ENCODE measurements at regions not wholly inside any gene's neighbourhood (a gene's known extent, or its start where the extent isn't known, plus 50 kb on each side); places are given as distances from the start of the nearest gene placed in this dataset.

DNA sequence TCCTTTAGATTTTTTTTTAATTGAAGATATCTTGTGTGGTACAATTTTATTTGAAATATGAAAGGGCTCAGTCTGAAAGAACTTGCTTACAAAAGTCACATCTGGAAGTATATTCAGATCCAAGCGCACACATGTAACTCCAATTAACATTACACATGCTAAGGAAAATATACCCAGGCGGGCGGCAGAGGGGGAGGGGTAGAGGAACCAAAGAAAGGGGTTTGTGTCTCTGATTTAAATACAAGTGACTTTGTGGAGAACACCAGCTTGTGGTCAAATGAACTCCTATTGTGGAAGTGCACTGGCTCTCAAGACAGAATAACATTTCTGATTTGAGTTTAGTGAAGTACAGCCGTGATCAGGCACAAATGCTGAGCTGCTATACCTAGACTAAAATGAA lies 280.2 kb upstream of the SOX11 start:
- H3K36me3 ChIP-seq (ENCODE audit: insufficient read depth, low read length) = no peaks in the 10 kb centered on the region
- H3K27me3 ChIP-seq (ENCODE audit: control insufficient read depth, insufficient read depth, low read length) = no peaks in the 10 kb centered on the region
- H3K4me2 ChIP-seq (ENCODE audit: low read length) = no peak overlapping the region
- H3K9ac ChIP-seq (ENCODE audit: low read depth, low read length) = no peak overlapping the region
- H3K9me3 ChIP-seq (replicated peaks; ENCODE audit: low read length) = no peaks in the 10 kb centered on the region
- H3K4me1 ChIP-seq (ENCODE audit: control insufficient read depth, insufficient read depth, low read length) = no peaks in the 10 kb centered on the region
- no peak overlapping the region for H3K4me3 ChIP-seq (ENCODE audit: low read length)

DNA sequence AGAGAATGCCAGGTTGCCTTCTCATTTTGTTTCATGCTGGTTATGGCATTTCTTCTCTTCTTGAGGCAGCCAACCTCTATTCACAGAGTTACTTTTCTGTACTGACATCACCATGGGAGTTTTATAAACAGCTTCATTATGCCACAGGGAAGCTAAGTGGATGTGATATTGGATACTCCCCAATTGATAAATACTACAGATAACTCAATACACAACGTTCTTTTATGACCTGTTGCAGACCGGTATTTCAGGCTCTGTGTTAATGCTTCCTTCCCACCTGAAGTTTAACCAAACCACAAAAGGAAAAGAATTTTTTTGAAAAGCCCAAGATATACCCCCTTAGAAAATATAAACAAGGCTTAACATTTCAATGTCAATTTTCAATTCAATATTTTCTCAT lies 258.3 kb upstream of the SOX11 start:
- no peaks in the 10 kb centered on the region for H3K27me3 ChIP-seq (ENCODE audit: control insufficient read depth, insufficient read depth, low read length)
- H3K4me1 ChIP-seq (ENCODE audit: control insufficient read depth, insufficient read depth, low read length) = no peaks in the 10 kb centered on the region
- no peak overlapping the region for H3K4me3 ChIP-seq (ENCODE audit: low read length)
- H3K36me3 ChIP-seq (ENCODE audit: insufficient read depth, low read length) = no peaks in the 10 kb centered on the region
- no peaks in the 10 kb centered on the region for H3K9me3 ChIP-seq (replicated peaks; ENCODE audit: low read length)
- no peak overlapping the region for H3K4me2 ChIP-seq (ENCODE audit: low read length)
- H3K9ac ChIP-seq (ENCODE audit: low read depth, low read length) = no peak overlapping the region

DNA sequence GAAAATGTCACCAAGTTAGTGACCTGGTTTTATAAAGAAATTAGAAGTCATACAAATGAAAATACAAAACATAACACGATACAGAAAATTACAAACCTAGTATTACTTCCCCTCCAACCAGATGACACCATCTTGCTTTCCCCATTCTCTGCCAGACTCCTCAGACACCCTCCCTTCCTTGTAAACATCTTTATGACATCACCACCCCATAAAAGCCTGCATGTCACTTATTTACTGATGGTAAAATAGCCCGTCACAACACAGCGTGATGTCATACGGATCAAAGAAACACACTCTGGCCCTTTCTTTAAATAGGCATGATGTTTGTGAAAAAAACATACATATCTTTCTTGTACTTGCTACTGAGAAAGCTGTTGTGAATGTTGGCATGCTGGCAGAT lies 254.8 kb upstream of the SOX11 start:
- no peaks in the 10 kb centered on the region for H3K4me1 ChIP-seq (ENCODE audit: control insufficient read depth, insufficient read depth, low read length)
- H3K4me3 ChIP-seq (ENCODE audit: low read length) = no peak overlapping the region
- no peaks in the 10 kb centered on the region for H3K36me3 ChIP-seq (ENCODE audit: insufficient read depth, low read length)
- H3K9me3 ChIP-seq (replicated peaks; ENCODE audit: low read length) = no peaks in the 10 kb centered on the region
- H3K9ac ChIP-seq (ENCODE audit: low read depth, low read length) = no peak overlapping the region
- no peaks in the 10 kb centered on the region for H3K27me3 ChIP-seq (ENCODE audit: control insufficient read depth, insufficient read depth, low read length)
- no peak overlapping the region for H3K4me2 ChIP-seq (ENCODE audit: low read length)

DNA sequence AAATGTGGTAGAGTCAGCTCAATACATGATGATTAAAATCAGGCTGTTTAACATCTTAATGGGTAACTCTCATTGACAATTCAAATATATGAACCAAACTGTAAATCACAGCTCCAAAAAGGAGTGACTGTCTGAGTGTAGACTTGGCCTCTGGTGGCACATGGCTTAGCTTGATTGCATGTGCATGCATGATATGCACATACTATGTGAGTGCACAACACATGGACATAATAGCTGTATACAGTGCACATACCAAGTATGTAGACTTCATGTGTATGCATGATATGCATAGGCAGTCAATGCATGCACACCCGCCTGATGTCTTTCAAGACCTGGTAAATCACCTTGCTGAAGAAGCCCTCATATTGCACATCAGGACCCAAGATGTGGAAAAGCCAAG lies 252.0 kb upstream of the SOX11 start:
- H3K36me3 ChIP-seq (ENCODE audit: insufficient read depth, low read length) = no peaks in the 10 kb centered on the region
- H3K4me1 ChIP-seq (ENCODE audit: control insufficient read depth, insufficient read depth, low read length) = no peaks in the 10 kb centered on the region
- no peaks in the 10 kb centered on the region for H3K9me3 ChIP-seq (replicated peaks; ENCODE audit: low read length)
- no peaks in the 10 kb centered on the region for H3K27me3 ChIP-seq (ENCODE audit: control insufficient read depth, insufficient read depth, low read length)
- H3K4me2 ChIP-seq (ENCODE audit: low read length) = no peak overlapping the region
- no peak overlapping the region for H3K4me3 ChIP-seq (ENCODE audit: low read length)
- H3K9ac ChIP-seq (ENCODE audit: low read depth, low read length) = no peak overlapping the region

DNA sequence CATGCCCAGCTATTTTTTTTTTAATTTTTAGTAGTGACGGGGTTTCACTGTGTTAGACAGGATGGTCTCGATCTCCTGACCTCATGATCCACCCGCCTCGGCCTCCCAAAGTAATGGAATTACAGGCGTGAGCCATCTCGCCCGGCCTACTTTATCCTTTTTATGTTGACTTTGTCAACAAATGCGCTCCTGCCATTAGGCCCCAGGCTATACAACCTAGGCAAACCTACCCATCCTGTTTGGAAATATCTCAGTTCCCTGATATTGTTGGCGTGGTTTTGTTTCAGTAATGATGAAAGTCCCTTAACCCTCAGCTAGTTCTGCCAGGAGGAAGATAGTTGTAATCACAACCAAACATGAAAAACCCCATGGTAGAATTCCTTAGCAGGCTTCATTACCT lies 249.4 kb upstream of the SOX11 start:
- Histone ChIP-seq H3K4me3 (ENCODE audit: low read length) (no peak overlapping the region), H3K36me3 (ENCODE audit: insufficient read depth, low read length) (no peaks in the 10 kb centered on the region), H3K9ac (ENCODE audit: low read depth, low read length) (no peak overlapping the region), H3K27me3 (ENCODE audit: control insufficient read depth, insufficient read depth, low read length) (no peaks in the 10 kb centered on the region), H3K4me1 (ENCODE audit: control insufficient read depth, insufficient read depth, low read length) (no peaks in the 10 kb centered on the region), H3K4me2 (ENCODE audit: low read length) (no peak overlapping the region), H3K9me3 (replicated peaks; ENCODE audit: low read length) (no peaks in the 10 kb centered on the region)

DNA sequence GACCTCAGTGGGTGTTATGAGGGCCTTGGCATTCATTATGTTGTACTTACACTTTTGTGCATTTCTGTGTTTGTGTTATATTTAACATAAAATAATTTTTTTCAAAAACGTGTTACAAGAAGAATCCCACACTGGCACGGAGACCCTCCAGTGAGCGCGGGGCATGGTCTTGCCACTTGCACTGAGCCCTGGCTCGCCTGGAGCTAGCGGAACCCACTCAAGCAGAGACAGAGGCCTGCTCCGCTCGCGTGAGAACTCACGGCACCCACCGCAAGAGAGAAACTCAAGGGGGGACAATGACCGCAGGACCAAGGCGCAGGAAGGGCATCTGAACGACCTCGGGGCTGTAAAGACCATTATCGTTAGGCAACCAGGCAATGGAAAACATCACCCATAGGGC lies 248.0 kb upstream of the SOX11 start:
- H3K9me3 ChIP-seq (replicated peaks; ENCODE audit: low read length) = no peaks in the 10 kb centered on the region
- no peaks in the 10 kb centered on the region for H3K27me3 ChIP-seq (ENCODE audit: control insufficient read depth, insufficient read depth, low read length)
- no peaks in the 10 kb centered on the region for H3K4me1 ChIP-seq (ENCODE audit: control insufficient read depth, insufficient read depth, low read length)
- no peaks in the 10 kb centered on the region for H3K36me3 ChIP-seq (ENCODE audit: insufficient read depth, low read length)
- no peak overlapping the region for H3K4me2 ChIP-seq (ENCODE audit: low read length)
- H3K9ac ChIP-seq (ENCODE audit: low read depth, low read length) = no peak overlapping the region
- no peak overlapping the region for H3K4me3 ChIP-seq (ENCODE audit: low read length)

DNA sequence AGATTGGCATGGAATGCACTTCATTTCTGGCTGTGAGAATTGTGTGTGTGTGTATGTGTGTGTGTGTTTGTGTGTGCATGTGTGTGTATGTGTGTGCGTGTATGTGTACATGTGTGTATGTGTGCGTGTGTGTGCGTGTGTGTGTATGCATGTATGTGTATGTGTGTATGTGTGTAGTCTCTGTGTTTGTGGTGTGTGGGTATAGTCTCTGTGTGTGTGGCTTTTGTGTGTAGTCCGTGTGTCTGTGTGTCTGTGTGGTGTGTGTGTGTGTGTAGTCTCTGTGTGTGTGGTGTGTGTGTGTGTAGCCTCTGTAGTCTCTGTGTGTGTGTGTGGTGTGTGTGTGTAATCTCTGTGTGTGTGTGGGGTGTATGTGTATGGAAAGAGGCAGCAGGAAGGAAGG lies 247.3 kb upstream of the SOX11 start:
- H3K36me3 ChIP-seq (ENCODE audit: insufficient read depth, low read length) = no peaks in the 10 kb centered on the region
- H3K9ac ChIP-seq (ENCODE audit: low read depth, low read length) = no peak overlapping the region
- H3K4me3 ChIP-seq (ENCODE audit: low read length) = no peak overlapping the region
- no peaks in the 10 kb centered on the region for H3K4me1 ChIP-seq (ENCODE audit: control insufficient read depth, insufficient read depth, low read length)
- no peaks in the 10 kb centered on the region for H3K9me3 ChIP-seq (replicated peaks; ENCODE audit: low read length)
- H3K27me3 ChIP-seq (ENCODE audit: control insufficient read depth, insufficient read depth, low read length) = no peaks in the 10 kb centered on the region
- H3K4me2 ChIP-seq (ENCODE audit: low read length) = no peak overlapping the region

DNA sequence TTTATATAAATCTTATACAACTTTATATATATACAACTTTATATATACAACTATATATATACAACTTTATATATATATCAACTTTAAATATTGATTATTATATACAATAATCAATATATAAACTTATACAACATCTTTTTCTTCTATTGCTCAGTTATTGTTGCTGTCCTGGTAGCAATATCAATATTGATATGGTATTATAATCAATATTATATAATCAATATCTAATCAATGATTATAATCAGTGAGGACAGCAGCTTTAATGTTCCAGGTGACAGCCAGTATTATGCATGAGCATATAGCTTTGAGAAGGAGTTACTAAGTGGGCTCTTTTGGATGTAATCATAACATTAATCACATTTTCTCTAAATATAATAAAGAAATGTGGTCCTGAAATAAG lies 242.3 kb upstream of the SOX11 start:
- Histone ChIP-seq H3K9ac (ENCODE audit: low read depth, low read length) (no peak overlapping the region), H3K36me3 (ENCODE audit: insufficient read depth, low read length) (no peaks in the 10 kb centered on the region), H3K4me2 (ENCODE audit: low read length) (no peak overlapping the region), H3K9me3 (replicated peaks; ENCODE audit: low read length) (no peaks in the 10 kb centered on the region), H3K4me1 (ENCODE audit: control insufficient read depth, insufficient read depth, low read length) (no peaks in the 10 kb centered on the region), H3K4me3 (ENCODE audit: low read length) (no peak overlapping the region), H3K27me3 (ENCODE audit: control insufficient read depth, insufficient read depth, low read length) (no peaks in the 10 kb centered on the region)

DNA sequence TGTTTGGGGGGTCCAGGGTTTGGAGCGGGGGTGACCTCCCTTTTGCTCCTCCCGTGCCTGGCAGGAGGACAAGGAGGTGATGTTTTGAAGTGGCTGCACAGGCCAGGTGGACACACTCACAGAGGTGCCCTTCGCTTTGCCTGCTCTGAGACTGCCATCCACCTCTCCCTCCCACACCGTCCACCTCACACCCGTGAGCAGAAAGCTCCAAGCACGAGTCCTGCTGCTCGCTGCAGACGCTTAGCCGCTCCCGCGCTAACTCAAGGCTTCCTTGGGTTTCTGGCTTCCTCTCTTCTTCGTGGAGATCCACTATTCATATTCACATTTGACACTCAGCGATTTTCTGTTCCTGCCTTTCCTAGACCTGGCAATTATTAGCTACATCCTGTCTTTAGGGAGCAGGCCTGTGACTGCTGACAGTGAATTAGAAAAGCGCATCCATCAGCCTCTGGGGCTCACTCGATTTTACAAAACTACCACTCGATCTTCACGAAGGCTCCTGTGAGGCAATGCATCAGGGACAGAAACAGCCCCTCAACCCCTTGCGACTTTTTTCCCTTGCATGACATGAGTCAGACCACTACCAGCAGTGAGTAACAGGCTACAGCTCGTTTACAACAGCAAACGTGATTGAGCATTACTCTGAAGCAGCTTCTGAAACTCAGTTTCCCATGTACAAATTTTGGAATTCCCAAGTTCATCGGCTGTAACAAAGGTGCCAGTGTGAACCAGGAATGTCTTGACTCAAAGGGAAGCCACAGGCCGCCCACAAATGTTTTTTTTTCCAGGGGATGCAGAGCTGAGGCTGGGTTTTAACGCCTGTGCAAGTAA lies 238.7 kb upstream of the SOX11 start:
- H3K4me2 ChIP-seq (ENCODE audit: low read length) = no peak overlapping the region
- no peaks in the 10 kb centered on the region for H3K36me3 ChIP-seq (ENCODE audit: insufficient read depth, low read length)
- no peaks in the 10 kb centered on the region for H3K9me3 ChIP-seq (replicated peaks; ENCODE audit: low read length)
- H3K9ac ChIP-seq (ENCODE audit: low read depth, low read length) = no peak overlapping the region
- no peak overlapping the region for H3K4me3 ChIP-seq (ENCODE audit: low read length)
- no peaks in the 10 kb centered on the region for H3K4me1 ChIP-seq (ENCODE audit: control insufficient read depth, insufficient read depth, low read length)
- no peaks in the 10 kb centered on the region for H3K27me3 ChIP-seq (ENCODE audit: control insufficient read depth, insufficient read depth, low read length)

DNA sequence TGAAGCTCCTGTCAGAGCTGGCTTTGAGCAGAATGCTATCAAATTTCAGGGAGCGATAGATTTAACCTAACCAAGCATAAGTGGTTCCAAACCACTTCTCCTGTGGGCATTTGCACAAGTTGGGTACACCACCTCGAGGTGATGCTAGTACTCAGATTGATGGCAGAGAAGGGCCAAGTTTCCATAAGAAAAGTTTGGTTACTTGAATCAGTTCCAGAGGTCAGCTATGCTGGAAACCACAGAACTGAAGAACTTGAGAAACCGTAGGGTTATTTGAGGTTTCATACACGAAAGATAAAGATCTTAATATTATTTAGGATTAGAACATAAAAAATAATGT lies 238.2 kb upstream of the SOX11 start:
- Histone ChIP-seq H3K36me3 (ENCODE audit: insufficient read depth, low read length) (no peaks in the 10 kb centered on the region), H3K4me2 (ENCODE audit: low read length) (no peak overlapping the region), H3K4me1 (ENCODE audit: control insufficient read depth, insufficient read depth, low read length) (no peaks in the 10 kb centered on the region), H3K27me3 (ENCODE audit: control insufficient read depth, insufficient read depth, low read length) (no peaks in the 10 kb centered on the region), H3K9ac (ENCODE audit: low read depth, low read length) (no peak overlapping the region), H3K4me3 (ENCODE audit: low read length) (no peak overlapping the region), H3K9me3 (replicated peaks; ENCODE audit: low read length) (no peaks in the 10 kb centered on the region)

DNA sequence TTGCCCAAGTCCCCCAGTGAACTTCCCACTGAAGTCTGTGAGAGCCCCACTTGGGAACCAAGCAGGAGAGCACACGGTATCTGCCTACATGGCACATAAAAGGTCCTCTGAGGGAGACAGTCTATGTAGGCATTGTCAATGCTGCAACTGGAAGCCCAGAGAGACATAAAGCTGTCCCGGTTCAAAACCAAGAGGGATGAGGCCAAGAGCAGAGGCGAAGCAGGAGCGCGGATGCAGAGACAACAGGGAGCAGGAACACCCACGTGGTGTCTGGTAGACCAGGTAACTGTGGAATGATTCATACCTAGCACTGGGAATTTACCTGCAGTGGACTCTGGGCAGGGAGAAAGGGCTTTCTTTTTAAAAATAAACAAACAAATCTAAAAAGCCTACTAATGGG lies 233.1 kb upstream of the SOX11 start:
- H3K36me3 ChIP-seq (ENCODE audit: insufficient read depth, low read length) = no peaks in the 10 kb centered on the region
- H3K4me2 ChIP-seq (ENCODE audit: low read length) = no peak overlapping the region
- H3K27me3 ChIP-seq (ENCODE audit: control insufficient read depth, insufficient read depth, low read length) = no peaks in the 10 kb centered on the region
- no peaks in the 10 kb centered on the region for H3K4me1 ChIP-seq (ENCODE audit: control insufficient read depth, insufficient read depth, low read length)
- H3K4me3 ChIP-seq (ENCODE audit: low read length) = no peak overlapping the region
- H3K9me3 ChIP-seq (replicated peaks; ENCODE audit: low read length) = no peaks in the 10 kb centered on the region
- no peak overlapping the region for H3K9ac ChIP-seq (ENCODE audit: low read depth, low read length)

DNA sequence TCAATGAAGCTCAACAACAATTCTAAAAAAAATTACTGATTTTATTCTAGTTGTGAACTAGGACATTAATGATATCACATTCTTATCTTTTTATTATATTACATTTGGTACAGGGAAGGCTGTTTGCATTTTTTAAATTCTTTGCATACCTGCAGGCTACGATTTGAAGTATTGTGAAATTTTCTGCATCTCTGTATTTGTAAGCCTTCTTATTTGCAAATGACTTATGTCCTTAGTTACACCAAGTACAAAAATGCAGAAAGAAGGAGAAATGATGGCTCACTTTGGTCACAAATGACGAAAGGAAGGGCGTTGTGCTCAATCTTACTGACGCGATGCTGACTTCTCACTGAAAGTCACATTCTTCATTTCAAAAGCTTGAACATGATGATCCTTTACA lies 227.5 kb upstream of the SOX11 start:
- H3K27me3 ChIP-seq (ENCODE audit: control insufficient read depth, insufficient read depth, low read length) = peaks cover 2% of the 10 kb centered on the region
- H3K36me3 ChIP-seq (ENCODE audit: insufficient read depth, low read length) = no peaks in the 10 kb centered on the region

More for the DNA sequence above, 227.5 kb upstream of the SOX11 start:
- H3K9me3 ChIP-seq (replicated peaks; ENCODE audit: low read length) = no peaks in the 10 kb centered on the region
- H3K4me2 ChIP-seq (ENCODE audit: low read length) = no peak overlapping the region
- H3K4me3 ChIP-seq (ENCODE audit: low read length) = no peak overlapping the region
- H3K9ac ChIP-seq (ENCODE audit: low read depth, low read length) = no peak overlapping the region
- no peaks in the 10 kb centered on the region for H3K4me1 ChIP-seq (ENCODE audit: control insufficient read depth, insufficient read depth, low read length)

Data from skeletal muscle satellite cell (primary cell).